ENCODE measurements at regions not wholly inside any gene's neighbourhood (a gene's known extent, or its start where the extent isn't known, plus 50 kb on each side); places are given as distances from the start of the nearest gene placed in this dataset.
"Not testable (repeated sequence)": the region's sequence is repeated elsewhere in the genome, so short reads cannot be mapped to it uniquely, and the experiment has no call there.

GRCh38 chr16:86343027-86343795 lies 167.1 kb upstream of the FOXF1 start:
- no peak for DNase-seq (ENCODE audit: low read depth in 3 of 3)

DNA sequence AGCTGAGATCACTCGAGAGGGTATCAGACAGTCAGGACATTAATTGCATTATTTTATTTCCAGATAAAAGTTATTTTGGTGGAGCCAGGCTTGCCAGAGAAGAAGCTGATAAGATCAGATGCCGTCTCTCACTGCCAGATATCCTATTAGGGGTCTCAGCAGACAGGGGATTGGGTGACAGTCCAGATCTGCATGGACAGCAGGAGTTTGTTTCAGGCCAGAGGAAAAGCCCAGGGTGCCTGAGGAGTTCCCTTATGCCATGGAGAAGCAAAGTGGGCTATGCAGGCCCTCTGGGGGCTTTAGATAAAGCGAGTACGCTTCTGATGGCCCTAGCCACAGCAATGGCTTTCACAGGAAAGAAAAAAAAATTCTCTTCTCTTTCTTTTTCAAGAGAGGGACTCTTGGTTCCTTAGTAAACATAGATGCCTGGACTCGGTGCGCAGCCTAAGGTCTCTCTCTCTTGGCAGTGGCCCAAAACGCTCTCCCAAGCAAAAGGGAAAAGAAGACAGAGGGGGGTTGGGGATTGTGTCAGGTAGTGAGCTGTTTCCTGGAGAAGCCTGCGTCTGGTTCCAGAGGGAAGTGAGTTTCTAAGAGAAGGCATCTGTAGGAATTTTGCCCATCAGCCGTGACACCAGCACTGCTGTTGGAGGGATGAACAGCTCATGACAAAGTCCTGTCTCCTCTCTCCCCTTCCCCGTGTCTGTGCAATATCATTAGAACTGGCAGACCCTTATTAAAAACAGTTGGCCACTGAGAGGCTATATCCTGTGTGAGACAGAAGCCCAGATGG lies 166.3 kb upstream of the FOXF1 start:
- no peak for DNase-seq (ENCODE audit: low read depth in 3 of 3)

GRCh38 chr16:86344586-86344871 lies 165.8 kb upstream of the FOXF1 start:
- no peak for DNase-seq (ENCODE audit: low read depth in 3 of 3)

- no peak for DNase-seq (ENCODE audit: low read depth in 3 of 3)
Observed at GRCh38 chr16:86344881-86345280, 165.4 kb upstream of the FOXF1 start.

DNA sequence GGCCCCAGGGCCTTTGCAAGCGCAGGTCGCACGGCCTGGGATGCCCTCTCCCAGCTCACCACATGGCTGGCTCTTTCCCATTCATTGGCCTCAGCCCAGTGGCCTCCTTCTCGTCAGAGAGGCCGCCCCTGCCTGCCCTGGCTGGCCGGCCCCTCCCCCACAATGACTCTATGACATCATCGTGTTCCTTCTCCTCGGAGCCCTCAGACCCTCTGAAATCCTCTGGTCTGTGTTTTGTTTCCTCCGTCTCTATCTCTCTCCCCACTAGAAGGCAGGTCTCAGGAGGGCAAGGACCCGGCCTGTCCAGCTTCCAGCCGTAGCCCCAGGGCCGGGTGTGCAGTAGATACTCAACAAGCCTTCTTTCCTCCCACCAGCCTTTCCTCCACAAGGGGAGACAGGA lies 164.8 kb upstream of the FOXF1 start:
- DNase-seq (ENCODE audit: low read depth in 3 of 3) = no peak

DNA sequence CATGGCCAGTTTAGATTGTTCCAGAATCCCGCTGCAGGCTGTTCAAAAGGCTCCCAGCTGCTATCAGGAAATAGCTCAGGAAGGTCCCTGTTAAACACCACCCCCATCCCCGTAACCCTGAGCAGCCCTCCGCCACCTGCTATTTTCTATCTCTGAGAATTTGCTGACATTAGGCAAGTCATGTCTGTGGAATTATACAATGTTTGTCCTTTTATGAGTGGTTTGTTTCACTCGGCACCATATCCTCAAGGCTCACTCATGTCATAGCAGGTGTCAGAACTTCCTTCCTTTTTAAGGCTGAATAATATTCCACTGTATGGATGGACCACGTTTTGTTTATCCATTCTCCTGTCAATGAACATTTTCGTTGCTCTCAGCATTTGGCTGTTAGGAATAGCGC lies 164.3 kb upstream of the FOXF1 start:
- no peak for DNase-seq (ENCODE audit: low read depth in 3 of 3)

- no peak for DNase-seq (ENCODE audit: low read depth in 3 of 3)
Observed at GRCh38 chr16:86347090-86347489, 163.2 kb upstream of the FOXF1 start.

GRCh38 chr16:86347916-86348555 lies 162.3 kb upstream of the FOXF1 start:
- DNase-seq (ENCODE audit: low read depth in 3 of 3) = no peak

GRCh38 chr16:86349338-86349900 lies 160.9 kb upstream of the FOXF1 start:
- DNase-seq (ENCODE audit: low read depth in 3 of 3) = no peak

GRCh38 chr16:86350289-86350688 lies 160.0 kb upstream of the FOXF1 start:
- no peak for DNase-seq (ENCODE audit: low read depth in 3 of 3)

- DNase-seq (ENCODE audit: low read depth in 3 of 3) = no peak
Observed at GRCh38 chr16:86351041-86351784, 159.1 kb upstream of the FOXF1 start.

- DNase-seq (ENCODE audit: low read depth in 3 of 3) = not testable (repeated sequence)
Observed at GRCh38 chr16:86351785-86352139, 158.6 kb upstream of the FOXF1 start.

GRCh38 chr16:86353148-86353547 lies 157.2 kb upstream of the FOXF1 start:
- no peak for DNase-seq (ENCODE audit: low read depth in 3 of 3)

DNA sequence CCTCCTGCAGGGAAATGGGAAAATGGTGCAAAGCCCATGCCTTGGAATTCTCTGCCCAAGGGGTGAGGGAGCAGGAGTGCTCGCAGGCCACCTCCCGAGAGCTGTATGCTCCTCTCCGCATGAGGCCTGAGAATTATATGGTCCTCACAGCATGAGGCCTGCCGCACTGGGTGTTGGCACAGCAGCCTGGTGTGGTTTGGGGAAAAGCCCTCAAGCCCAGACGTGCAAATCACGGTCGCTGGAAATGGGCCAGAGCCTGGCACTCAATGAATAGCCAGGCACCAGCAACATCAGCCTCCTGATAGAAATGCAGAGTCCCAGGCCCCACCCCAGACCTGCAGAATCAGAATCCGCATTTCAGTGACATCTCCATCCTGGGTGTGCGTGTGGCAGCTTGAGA lies 156.4 kb upstream of the FOXF1 start:
- DNase-seq (ENCODE audit: low read depth in 3 of 3) = no peak

DNA sequence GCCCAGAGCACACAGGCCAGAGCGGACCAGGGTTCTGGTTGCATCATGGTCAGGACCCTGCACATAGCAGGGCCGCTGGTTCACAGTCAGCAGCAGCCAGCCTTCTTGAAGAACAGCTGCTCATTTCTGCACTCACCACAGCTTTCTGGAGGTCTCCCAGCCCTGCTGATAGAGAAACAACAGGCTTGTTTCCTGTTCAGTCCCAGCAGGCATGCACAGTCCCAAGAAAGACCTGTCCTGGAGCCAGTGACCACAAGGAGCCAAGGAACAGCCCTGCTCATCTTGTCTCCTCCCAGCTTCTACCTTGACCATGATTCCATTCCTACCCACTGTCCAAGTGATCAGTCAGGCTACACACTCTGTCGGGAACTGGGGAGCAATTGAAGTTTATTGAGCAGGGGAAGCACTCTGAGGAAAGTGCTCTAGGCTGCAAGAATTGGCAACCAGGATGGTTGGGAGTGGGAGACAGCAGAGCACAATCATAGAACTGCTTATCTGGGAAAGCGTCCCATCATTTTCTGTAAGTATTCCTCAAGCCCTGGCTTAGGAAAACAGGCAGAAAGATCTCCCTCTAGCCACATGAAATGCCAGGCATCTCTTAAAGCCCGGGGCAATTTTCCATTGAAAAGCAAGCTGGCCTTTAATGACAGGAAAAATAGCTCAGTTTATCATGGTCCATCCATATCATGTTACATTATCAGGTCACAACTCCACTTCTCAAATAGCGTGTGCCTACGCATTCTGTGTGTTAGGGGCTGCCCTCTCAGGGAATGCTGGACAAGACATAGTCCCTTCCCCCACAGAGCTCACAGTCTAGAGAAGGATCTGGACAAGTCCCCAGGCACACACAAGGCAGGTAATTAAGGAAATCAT lies 155.4 kb upstream of the FOXF1 start:
- no peak for DNase-seq (ENCODE audit: low read depth in 3 of 3)

DNA sequence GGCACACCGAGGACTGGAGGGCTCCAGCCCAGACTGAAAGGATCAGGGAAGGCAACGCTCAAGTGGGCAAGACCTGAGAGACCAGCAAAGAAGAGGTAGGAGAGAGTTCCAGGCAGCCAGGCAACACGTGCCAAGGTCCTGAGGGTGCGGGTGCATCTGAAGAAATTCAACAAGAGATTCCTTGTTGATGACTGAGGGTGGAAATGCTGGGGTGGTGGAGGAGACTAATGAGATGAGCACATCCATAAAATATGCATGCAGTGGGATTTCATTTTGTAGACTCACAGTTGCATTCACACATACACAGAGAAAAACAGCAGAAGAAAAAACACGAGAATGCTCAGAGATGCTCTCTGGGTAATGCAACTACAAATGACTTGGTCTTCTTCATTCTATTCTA lies 154.8 kb upstream of the FOXF1 start:
- DNase-seq (ENCODE audit: low read depth in 3 of 3) = no peak

DNA sequence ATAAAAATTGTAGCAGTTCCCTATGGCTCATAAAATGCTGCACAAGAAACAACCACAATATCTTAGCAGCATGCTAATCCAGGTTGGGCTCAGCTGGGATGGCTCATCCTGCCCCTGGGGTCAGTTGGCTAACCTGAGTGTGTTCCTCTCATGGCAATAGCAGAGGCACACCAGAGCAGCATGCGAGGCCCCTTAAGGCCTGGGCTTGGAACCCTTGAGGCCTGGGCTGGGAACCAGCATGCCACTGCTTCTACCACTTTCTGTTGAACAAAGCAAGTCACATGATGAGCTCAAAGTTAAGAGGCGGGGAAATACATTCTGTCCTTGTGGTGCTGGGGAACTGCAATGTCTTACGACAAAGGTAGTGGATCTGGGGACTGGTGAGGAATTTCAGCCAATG lies 154.4 kb upstream of the FOXF1 start:
- DNase-seq (ENCODE audit: low read depth in 3 of 3) = no peak

GRCh38 chr16:86356804-86357203 lies 153.5 kb upstream of the FOXF1 start:
- DNase-seq (ENCODE audit: low read depth in 3 of 3) = no peak

DNA sequence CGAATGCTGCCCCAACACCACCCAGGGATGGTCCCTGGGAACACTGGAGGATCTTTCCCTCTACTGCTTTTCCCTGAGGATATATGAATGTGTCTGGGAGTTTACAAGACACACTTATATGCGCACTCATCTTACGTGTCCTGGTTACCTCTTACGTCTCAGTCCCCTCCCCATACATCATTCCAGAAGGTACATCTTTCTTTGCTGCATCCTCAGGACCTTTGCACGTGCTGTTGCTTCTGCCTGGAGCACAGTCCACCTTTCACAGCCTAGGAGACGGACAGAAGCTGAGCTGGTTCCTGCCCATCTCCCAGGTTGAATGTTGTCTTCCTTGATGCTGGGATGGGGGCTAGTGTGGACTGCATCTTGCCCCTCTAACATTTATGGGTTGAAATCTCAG lies 153.0 kb upstream of the FOXF1 start:
- DNase-seq (ENCODE audit: low read depth in 3 of 3) = no peak

- no peak for DNase-seq (ENCODE audit: low read depth in 3 of 3)
Observed at GRCh38 chr16:86357950-86358349, 152.4 kb upstream of the FOXF1 start.

DNA sequence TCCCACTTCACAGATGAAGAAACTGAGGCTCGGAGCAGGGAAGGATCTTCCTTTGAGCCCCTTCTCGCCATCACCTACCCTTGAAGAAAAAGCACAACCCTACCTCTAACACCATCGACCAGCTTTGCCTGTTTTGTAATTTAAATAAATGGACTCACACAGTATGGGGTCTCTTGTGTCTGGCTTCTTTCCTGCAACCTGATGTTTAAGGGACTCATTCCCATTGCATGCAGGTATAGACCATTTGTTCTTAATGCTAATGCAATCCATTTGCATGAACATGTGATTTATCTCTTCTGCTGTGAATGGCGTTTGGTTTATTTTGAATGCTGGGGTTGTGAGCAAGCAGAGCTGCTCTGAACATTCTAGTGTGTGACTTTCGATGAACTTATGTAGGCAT lies 150.8 kb upstream of the FOXF1 start:
- no peak for DNase-seq (ENCODE audit: low read depth in 3 of 3)

All from stimulated activated CD4-positive, alpha-beta T cell treated with anti-CD3 and anti-CD28 coated beads, TNF-alpha, amount 100 ng/mL, for 24 hours (primary cell).